HG02798 (cell line): ENCODE measurements at regions not wholly inside any gene's neighbourhood (a gene's known extent, or its start where the extent isn't known, plus 50 kb on each side); places are given as distances from the start of the nearest gene placed in this dataset.
A peak's percentile ranks its signal among the peaks of the same experiment; 100 is the strongest.

ENCODE experiments used
- ATAC-seq: cut with Tn5 transposase; IDR thresholded peaks from one replicate; pipeline ENCODE4 v1.9.1; 2021; ENCODE audit warnings: mild to moderate bottlenecking; ENCODE audit not compliant: unreplicated experiment, poor library complexity

- ATAC-seq: no peak
Measured at GRCh38 chr7:19463581-19463980, 245.3 kb downstream of the POLR1F start.

- no peak for ATAC-seq
Measured at GRCh38 chr7:19455623-19456022, 253.2 kb downstream of the POLR1F start.

- no peak for ATAC-seq
Measured at GRCh38 chr7:19448091-19448490, 260.7 kb downstream of the POLR1F start.

- no peak for ATAC-seq
Measured at GRCh38 chr7:19442016-19442785, 266.6 kb downstream of the POLR1F start.

- no peak for ATAC-seq
Measured at GRCh38 chr7:19439517-19439916, 269.3 kb downstream of the POLR1F start.

GRCh38 chr7:19437446-19437845 is 271.4 kb downstream of the POLR1F start:
- no peak for ATAC-seq

- ATAC-seq: no peak
Measured at GRCh38 chr7:19427944-19428343, 280.9 kb downstream of the POLR1F start.

- no peak for ATAC-seq
Measured at GRCh38 chr7:19421861-19422260, 276.6 kb upstream of the FERD3L start.

GRCh38 chr7:19417231-19417630 is 272.0 kb upstream of the FERD3L start:
- ATAC-seq: no peak

GRCh38 chr7:19415123-19415522 is 269.9 kb upstream of the FERD3L start:
- ATAC-seq: no peak

- ATAC-seq: no peak
Measured at GRCh38 chr7:19413443-19413965, 268.3 kb upstream of the FERD3L start.

GRCh38 chr7:19410691-19411090 is 265.5 kb upstream of the FERD3L start:
- ATAC-seq: no peak

GRCh38 chr7:19410106-19410505 is 264.9 kb upstream of the FERD3L start:
- no peak for ATAC-seq

- no peak for ATAC-seq
Measured at GRCh38 chr7:19408706-19409220, 263.5 kb upstream of the FERD3L start.

- ATAC-seq: peak; percentile 45
Measured at GRCh38 chr7:19407270-19407669, 262.0 kb upstream of the FERD3L start.

- no peak for ATAC-seq
Measured at GRCh38 chr7:19405541-19405940, 260.3 kb upstream of the FERD3L start.

GRCh38 chr7:19404912-19405329 is 259.7 kb upstream of the FERD3L start:
- ATAC-seq: no peak

GRCh38 chr7:19403691-19404090 is 258.5 kb upstream of the FERD3L start:
- no peak for ATAC-seq

- ATAC-seq: no peak
Measured at GRCh38 chr7:19401461-19401860, 256.2 kb upstream of the FERD3L start.

- no peak for ATAC-seq
Measured at GRCh38 chr7:19400758-19401254, 255.6 kb upstream of the FERD3L start.

- ATAC-seq: no peak
Measured at GRCh38 chr7:19397911-19398310, 252.7 kb upstream of the FERD3L start.

- ATAC-seq: no peak
Measured at GRCh38 chr7:19392246-19392645, 247.0 kb upstream of the FERD3L start.
